GM12865 (cell line): ENCODE measurements at regions not wholly inside any gene's neighbourhood (a gene's known extent, or its start where the extent isn't known, plus 50 kb on each side); places are given as distances from the start of the nearest gene placed in this dataset.

Experiments
- DNase-seq: peaks from one replicate; pipeline ENCODE4 v3.0.0; 2010; ENCODE audit warnings: low read depth
- H3K4me3 ChIP-seq: 2 replicates; pipeline ENCODE4 v1.5.1; 2011; ENCODE audit warnings: mild to moderate bottlenecking, low read depth, low read length, control low read depth
- CTCF ChIP-seq: IDR thresholded peaks from 2 replicates; pipeline ENCODE4 v1.5.1; 2011; ENCODE audit warnings: low read length, control low read depth, low read depth, inconsistent platforms; ENCODE audit not compliant: insufficient read depth; ENCODE audit errors: missing control alignments

- H3K4me3 ChIP-seq: no peak overlapping the region
- TF ChIP-seq CTCF: no peak
- no peak for DNase-seq
Observed at GRCh38 chr3:40847551-40847992, 322.8 kb downstream of the ZNF621 start.

GRCh38 chr3:40848421-40848820 is 323.7 kb downstream of the ZNF621 start:
- DNase-seq: no peak

GRCh38 chr3:40850861-40851260 is 326.1 kb downstream of the ZNF621 start:
- DNase-seq: no peak
- H3K4me3 ChIP-seq: no peak overlapping the region
- no peak for TF ChIP-seq CTCF

More at GRCh38 chr3:40848421-40848820, 323.7 kb downstream of the ZNF621 start:
- no peak for TF ChIP-seq CTCF
- no peak overlapping the region for H3K4me3 ChIP-seq

GRCh38 chr3:40851836-40852235 is 327.1 kb downstream of the ZNF621 start:
- no peak for DNase-seq
- no peak overlapping the region for H3K4me3 ChIP-seq
- no peak for TF ChIP-seq CTCF

GRCh38 chr3:40852712-40853111 is 328.0 kb downstream of the ZNF621 start:
- no peak for TF ChIP-seq CTCF
- H3K4me3 ChIP-seq: no peak overlapping the region
- DNase-seq: no peak

- no peak overlapping the region for H3K4me3 ChIP-seq
- no peak for TF ChIP-seq CTCF
- no peak for DNase-seq
Observed at GRCh38 chr3:40853474-40853873, 328.7 kb downstream of the ZNF621 start.

- no peak for TF ChIP-seq CTCF
- DNase-seq: no peak
- H3K4me3 ChIP-seq: no peak overlapping the region
Observed at GRCh38 chr3:40855871-40856270, 331.1 kb downstream of the ZNF621 start.
